ENCODE measurements at regions not wholly inside any gene's neighbourhood (a gene's known extent, or its start where the extent isn't known, plus 50 kb on each side); places are given as distances from the start of the nearest gene placed in this dataset.
"Not testable (repeated sequence)": the region's sequence is repeated elsewhere in the genome, so short reads cannot be mapped to it uniquely, and the experiment has no call there.

DNA sequence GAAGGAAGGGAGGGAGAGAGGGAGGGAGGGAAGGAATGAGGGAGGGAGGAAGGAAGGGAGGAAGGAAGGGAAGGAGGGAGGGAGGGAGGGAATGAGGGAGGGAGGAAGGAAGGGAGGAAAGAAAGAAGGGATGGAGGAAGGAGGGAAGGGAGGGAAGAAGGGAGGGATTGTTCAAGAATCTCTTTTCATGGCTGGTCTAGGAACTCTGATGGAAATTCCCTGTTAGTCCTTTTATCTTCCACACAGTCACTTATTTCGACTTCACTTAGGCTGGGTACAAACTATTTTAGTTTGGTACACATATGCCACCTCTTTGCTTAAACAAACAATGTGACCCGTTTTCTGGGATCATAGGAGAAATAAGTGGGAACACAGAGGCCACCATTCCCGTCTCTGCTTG lies 435.6 kb upstream of the WWC1 start:
- H3K27ac ChIP-seq (ENCODE audit: low read length) = no peak overlapping the region
- H3F3A ChIP-seq (ENCODE audit: insufficient read depth, low read length, poor library complexity, severe bottlenecking) = no peaks in the 10 kb centered on the region
- H3K27me3 ChIP-seq (ENCODE audit: insufficient read depth, low read depth, low read length) = no peaks in the 10 kb centered on the region
- no peak overlapping the region for H2AFZ ChIP-seq (ENCODE audit: low read depth, low read length)
- H4K20me1 ChIP-seq (ENCODE audit: insufficient read depth) = no peaks in the 10 kb centered on the region
- H3K36me3 ChIP-seq (ENCODE audit: insufficient read depth, low read length) = no peaks in the 10 kb centered on the region
- no peak overlapping the region for H3K4me2 ChIP-seq (ENCODE audit: low read length)
- H3K9ac ChIP-seq (ENCODE audit: low read length) = no peak overlapping the region
- no peaks in the 10 kb centered on the region for H3K9me2 ChIP-seq (ENCODE audit: insufficient read depth, low read length)
- H3K9me3 ChIP-seq (ENCODE audit: low read length) = no peaks in the 10 kb centered on the region
- H3K79me2 ChIP-seq (replicated peaks; ENCODE audit: insufficient read depth, low read length) = no peaks in the 10 kb centered on the region
- H3K4me3 ChIP-seq (ENCODE audit: low read length) = no peak overlapping the region
- TF ChIP-seq RAD21 (conservative IDR thresholded peaks at IDR 0.05) (no peak), EP300 (conservative IDR thresholded peaks at IDR 0.05; ENCODE audit: poor library complexity, severe bottlenecking) (no peak), EZH2 (IDR thresholded peaks at IDR 0.05; ENCODE audit: borderline replicate concordance, insufficient read depth, low read length, poor library complexity, severe bottlenecking) (no peak), REST (IDR thresholded peaks at IDR 0.05; ENCODE audit: borderline replicate concordance) (no peak), POLR2AphosphoS5 (IDR thresholded peaks at IDR 0.05) (no peak), CTCF (IDR thresholded peaks at IDR 0.05; ENCODE audit: poor library complexity, severe bottlenecking) (no peak), SMC3 (conservative IDR thresholded peaks at IDR 0.05; ENCODE audit: poor library complexity) (no peak), MXI1 (conservative IDR thresholded peaks at IDR 0.05; ENCODE audit: poor library complexity, severe bottlenecking) (no peak), TAF1 (IDR thresholded peaks at IDR 0.05; ENCODE audit: low read depth) (no peak)

DNA sequence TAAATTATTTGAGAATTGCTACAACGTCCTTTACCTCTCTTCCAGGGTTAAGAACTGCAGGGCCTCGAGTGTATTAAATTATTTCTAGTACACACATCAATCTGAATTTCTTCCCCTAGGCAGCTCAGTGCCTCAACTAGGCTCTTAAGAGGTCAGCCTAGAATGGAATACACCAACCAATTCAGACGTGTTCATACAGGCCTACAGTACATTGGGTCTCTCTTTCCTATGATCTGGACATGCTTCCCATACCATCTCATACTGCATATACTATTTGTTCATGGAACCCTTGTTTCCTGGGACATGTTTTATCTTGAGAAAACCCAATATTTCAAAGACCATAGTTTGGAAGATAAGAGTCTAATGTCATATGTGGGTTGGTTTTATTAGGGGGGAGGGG lies 434.1 kb upstream of the WWC1 start:
- H3K27ac ChIP-seq (ENCODE audit: low read length) = no peak overlapping the region
- no peak overlapping the region for H3K4me3 ChIP-seq (ENCODE audit: low read length)
- H3K4me2 ChIP-seq (ENCODE audit: low read length) = no peak overlapping the region
- no peak overlapping the region for H3K9ac ChIP-seq (ENCODE audit: low read length)
- H3K9me3 ChIP-seq (ENCODE audit: low read length) = no peaks in the 10 kb centered on the region
- no peaks in the 10 kb centered on the region for H3K79me2 ChIP-seq (replicated peaks; ENCODE audit: insufficient read depth, low read length)
- no peak overlapping the region for H2AFZ ChIP-seq (ENCODE audit: low read depth, low read length)
- TF ChIP-seq MXI1 (conservative IDR thresholded peaks at IDR 0.05; ENCODE audit: poor library complexity, severe bottlenecking) (no peak), SMC3 (conservative IDR thresholded peaks at IDR 0.05; ENCODE audit: poor library complexity) (no peak), TAF1 (IDR thresholded peaks at IDR 0.05; ENCODE audit: low read depth) (no peak), CTCF (IDR thresholded peaks at IDR 0.05; ENCODE audit: poor library complexity, severe bottlenecking) (no peak), EP300 (conservative IDR thresholded peaks at IDR 0.05; ENCODE audit: poor library complexity, severe bottlenecking) (no peak), RAD21 (conservative IDR thresholded peaks at IDR 0.05) (no peak), REST (IDR thresholded peaks at IDR 0.05; ENCODE audit: borderline replicate concordance) (no peak), EZH2 (IDR thresholded peaks at IDR 0.05; ENCODE audit: borderline replicate concordance, insufficient read depth, low read length, poor library complexity, severe bottlenecking) (no peak), POLR2AphosphoS5 (IDR thresholded peaks at IDR 0.05) (no peak)
- H3F3A ChIP-seq (ENCODE audit: insufficient read depth, low read length, poor library complexity, severe bottlenecking) = no peaks in the 10 kb centered on the region
- H3K27me3 ChIP-seq (ENCODE audit: insufficient read depth, low read depth, low read length) = no peaks in the 10 kb centered on the region
- no peaks in the 10 kb centered on the region for H3K9me2 ChIP-seq (ENCODE audit: insufficient read depth, low read length)
- H4K20me1 ChIP-seq (ENCODE audit: insufficient read depth) = no peaks in the 10 kb centered on the region
- H3K36me3 ChIP-seq (ENCODE audit: insufficient read depth, low read length) = no peaks in the 10 kb centered on the region

DNA sequence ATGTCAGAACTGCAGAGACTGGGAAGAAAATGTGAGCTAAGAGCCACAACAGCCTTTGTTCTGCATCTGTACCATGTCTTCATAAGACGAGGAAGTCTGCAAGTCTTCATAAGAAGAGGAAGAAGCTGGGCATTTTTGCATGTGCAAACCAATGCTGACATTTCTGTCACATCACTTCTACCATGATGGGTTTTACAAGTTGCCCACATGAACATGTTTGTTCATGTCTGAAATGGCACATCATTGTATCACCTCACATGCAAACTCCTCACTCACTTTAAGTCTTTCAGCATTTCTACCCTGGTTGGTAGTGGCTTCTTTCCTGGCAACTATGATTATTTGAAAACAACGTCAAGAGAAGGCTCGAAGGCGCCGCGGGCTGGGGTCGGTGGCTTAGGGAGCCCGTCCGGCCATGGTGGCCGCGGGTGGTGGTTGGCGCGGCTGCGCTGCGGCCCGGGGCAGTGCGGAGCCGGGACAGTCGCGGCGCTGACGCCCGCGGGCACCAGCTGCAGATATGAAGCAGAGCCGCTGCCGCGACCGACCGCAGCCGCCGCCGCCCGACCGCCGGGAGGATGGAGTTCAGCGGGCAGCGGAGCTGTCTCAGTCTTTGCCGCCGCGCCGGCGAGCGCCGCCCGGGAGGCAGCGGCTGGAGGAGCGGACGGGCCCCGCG lies 433.1 kb upstream of the WWC1 start:
- not testable (repeated sequence) for H3K9ac ChIP-seq (ENCODE audit: low read length); H3K9me3 ChIP-seq (ENCODE audit: low read length); H3K4me2 ChIP-seq (ENCODE audit: low read length); H3F3A ChIP-seq (ENCODE audit: insufficient read depth, low read length, poor library complexity, severe bottlenecking); H3K27me3 ChIP-seq (ENCODE audit: insufficient read depth, low read depth, low read length); H3K4me3 ChIP-seq (ENCODE audit: low read length); H3K36me3 ChIP-seq (ENCODE audit: insufficient read depth, low read length); H3K27ac ChIP-seq (ENCODE audit: low read length); H3K9me2 ChIP-seq (ENCODE audit: insufficient read depth, low read length); H4K20me1 ChIP-seq (ENCODE audit: insufficient read depth); H2AFZ ChIP-seq (ENCODE audit: low read depth, low read length); H3K79me2 ChIP-seq (replicated peaks; ENCODE audit: insufficient read depth, low read length)
